HG03159 (cell line): ENCODE measurements at regions not wholly inside any gene's neighbourhood (a gene's known extent, or its start where the extent isn't known, plus 50 kb on each side); places are given as distances from the start of the nearest gene placed in this dataset.

Experiments
- ATAC-seq: cut with Tn5 transposase; IDR thresholded peaks from one replicate; pipeline ENCODE4 v1.9.1; 2021; ENCODE audit warnings: mild to moderate bottlenecking, moderate library complexity; ENCODE audit not compliant: unreplicated experiment

- no peak for ATAC-seq
These were observed 205.6 kb downstream of the ALDH8A1 start for GRCh38 chr6:134744301-134744700.

DNA sequence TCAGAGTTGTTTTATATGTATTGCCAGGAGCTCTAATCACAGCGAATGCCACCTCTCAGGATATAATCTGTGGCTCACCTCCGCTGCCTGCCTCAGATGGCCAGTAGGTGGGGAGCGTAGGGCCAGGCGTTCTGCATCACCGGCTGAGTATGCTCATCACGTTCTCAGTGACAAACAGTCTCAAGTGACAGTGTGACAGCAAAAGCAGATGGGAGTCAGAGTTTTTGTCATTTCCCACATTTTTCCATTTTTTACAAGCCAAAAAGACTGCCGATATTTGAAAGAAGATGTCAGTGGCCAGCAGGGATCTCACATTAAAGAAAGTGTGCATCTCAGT is 208.7 kb downstream of the ALDH8A1 start:
- no peak for ATAC-seq

DNA sequence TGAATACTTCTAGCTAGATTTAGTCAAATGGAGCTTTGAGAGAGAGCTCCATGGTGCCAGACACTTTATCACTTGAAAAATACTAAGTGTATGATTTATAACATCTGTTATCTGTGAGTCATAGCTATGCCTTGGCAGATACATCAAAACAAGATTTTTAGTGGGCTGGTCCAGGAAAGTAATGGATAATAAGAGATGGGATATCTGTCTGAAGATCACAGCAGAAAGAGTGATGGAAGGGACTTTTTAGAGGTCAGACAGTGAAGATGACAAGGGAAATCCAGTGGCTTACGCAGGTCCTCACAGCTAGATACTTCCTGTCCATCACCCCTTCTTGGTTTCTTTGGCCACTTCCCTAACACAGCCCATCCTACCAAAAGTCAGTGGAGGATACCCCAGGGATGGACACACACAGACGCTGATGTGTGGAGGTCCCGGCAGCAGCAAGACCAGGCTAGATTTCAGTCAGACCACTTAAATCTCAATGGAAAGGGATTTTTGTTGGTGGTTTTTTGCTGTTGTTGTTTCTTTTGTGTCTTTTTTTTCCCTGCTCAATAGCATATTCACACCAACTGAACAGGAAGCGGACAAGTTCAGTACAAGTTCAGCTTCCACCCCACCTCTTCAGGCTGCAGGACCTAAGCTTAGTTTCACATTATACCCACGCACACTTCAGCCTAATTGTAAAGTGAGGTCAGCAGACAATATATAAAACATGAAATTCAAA is 209.3 kb downstream of the ALDH8A1 start:
- ATAC-seq = no peak

DNA sequence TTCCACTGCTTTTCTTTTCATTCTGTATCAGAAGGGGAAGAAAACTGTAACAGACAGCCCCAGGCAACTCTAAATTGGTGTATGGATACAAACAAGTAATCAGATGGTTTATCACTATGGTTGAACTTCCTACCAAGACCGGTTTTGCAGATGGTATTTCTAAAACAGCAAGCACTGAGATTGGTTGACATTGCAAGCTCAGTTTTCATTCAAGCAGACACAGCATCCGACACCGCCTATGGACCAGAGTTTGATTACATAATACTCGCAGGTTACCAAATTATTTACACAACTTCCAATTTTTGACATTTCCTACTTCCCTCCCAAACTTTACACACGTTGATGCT is 209.9 kb downstream of the ALDH8A1 start:
- ATAC-seq = no peak

GRCh38 chr6:134739299-134740026 is 210.4 kb downstream of the ALDH8A1 start:
- no peak for ATAC-seq

- no peak for ATAC-seq
These were observed 211.6 kb downstream of the ALDH8A1 start for GRCh38 chr6:134738211-134738885.

GRCh38 chr6:134735461-134735860 is 214.4 kb downstream of the ALDH8A1 start:
- no peak for ATAC-seq

DNA sequence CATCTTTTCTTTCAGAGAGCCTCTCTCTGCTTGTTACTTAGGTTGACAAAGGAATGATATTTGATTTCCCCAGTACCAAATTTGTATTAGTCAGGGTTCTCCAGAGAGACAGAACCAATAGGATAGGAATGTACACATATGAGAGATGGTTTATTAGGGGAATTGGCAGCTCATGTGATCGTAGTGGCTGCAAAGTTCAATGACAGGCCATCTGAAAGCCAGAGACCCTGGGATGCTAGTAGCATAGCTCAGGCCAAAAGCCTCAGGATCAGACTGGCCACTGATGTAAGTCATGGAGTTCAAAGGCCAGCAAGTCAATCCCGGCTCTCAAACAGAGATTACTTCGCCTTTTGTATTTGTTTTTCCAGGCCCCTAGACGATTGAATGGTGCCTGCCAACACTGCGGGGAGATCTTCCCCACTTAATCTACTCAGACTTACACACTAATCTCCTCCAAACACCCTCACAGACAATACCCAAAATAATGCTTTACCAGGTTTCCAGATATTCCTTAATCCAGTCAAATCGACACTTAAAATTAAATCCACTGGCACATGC is 215.5 kb downstream of the ALDH8A1 start:
- ATAC-seq = no peak

GRCh38 chr6:134733801-134734200 is 216.1 kb downstream of the ALDH8A1 start:
- ATAC-seq = no peak

DNA sequence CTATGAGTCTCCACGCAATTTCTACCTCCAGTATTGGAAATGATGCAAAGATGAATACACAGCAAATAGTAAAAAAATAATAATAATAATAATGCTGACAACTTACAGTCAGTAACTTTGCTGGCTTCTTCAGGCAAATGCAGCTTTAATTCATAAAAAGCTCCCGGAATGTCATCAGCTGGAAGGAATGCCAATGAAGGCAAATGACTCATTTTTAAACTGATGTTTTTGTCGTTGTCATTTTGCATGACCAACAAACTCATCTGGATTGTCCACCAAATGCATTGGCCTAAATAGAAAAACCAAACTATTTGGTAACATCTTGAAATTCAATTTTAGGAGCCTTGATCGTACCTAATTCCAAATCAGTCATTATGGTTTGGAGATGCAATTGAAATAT is 217.1 kb downstream of the ALDH8A1 start:
- ATAC-seq = no peak

DNA sequence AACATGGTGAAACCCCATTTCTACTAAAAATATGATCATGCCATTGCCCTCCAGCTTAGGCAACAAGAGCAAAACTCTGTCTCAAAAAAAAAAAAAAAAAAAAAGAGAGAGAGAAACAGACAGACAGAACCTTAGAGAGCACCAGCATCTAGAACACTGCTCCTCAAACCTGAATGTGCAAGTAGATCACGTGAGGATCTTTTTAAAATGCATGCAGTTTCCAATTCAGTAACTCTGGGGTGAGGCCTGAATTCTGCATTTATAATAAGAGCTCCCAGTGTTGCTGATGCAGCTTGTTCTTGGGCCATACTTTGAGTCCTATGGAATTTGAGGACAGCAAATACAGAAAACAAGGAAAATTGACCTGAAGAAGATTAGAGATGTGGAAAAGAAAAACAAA is 218.3 kb downstream of the ALDH8A1 start:
- ATAC-seq = no peak

GRCh38 chr6:134730013-134730412 is 219.9 kb downstream of the ALDH8A1 start:
- ATAC-seq = no peak

- ATAC-seq = no peak
These were observed 220.3 kb downstream of the ALDH8A1 start for GRCh38 chr6:134729561-134729960.

DNA sequence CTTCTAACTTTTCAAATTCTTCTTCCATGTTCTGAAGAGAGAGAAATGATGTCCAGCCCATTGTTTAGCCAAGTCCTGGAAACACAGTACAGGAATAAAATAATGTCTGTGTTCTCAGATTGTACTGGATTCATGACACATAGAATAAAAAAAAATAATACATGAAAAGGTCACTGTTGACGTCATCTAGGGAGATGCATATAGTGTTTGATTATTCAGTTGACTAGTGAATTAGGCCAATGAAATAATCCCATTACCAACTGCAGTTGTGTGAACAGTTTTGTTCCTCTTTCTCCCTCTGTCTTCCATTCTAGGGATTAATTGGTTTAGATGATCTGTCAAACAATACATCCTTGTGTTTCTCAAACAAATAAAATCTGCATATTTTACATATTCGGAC is 222.8 kb downstream of the ALDH8A1 start:
- no peak for ATAC-seq

- ATAC-seq = no peak
These were observed 224.3 kb downstream of the ALDH8A1 start for GRCh38 chr6:134725590-134725989.

DNA sequence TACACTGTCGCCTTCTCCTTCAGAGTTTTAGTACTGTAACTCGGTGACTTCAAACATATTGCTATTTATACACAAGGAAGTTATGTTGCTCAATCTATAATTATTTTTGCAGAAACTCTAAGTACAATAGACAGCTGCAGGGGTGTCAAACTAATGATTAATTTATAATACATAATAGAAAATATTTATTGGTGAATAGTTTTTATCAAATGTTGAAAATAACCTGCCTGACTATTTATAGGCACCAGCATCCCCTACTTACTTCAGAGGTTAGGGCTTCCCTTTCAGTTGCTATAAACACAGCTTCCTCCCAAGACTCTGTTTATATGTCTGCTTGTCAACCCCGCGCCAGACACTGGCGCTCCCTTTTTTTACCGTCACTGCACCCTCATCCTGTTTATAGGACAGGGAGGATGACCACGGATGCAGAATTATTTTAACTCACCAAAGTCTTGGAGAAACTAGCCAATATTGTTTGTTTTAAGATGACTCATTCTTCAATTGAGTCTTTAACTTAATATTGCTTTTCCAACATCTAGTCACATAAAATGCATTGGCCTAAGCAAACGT is 225.0 kb downstream of the ALDH8A1 start:
- ATAC-seq = no peak

- ATAC-seq = no peak
These were observed 226.6 kb downstream of the ALDH8A1 start for GRCh38 chr6:134723081-134723871.

- no peak for ATAC-seq
These were observed 227.6 kb downstream of the ALDH8A1 start for GRCh38 chr6:134722200-134722870.

GRCh38 chr6:134721060-134721405 is 228.9 kb downstream of the ALDH8A1 start:
- ATAC-seq = no peak

- ATAC-seq = no peak
These were observed 229.4 kb downstream of the ALDH8A1 start for GRCh38 chr6:134720353-134721059.
